GM12874 (cell line): ENCODE measurements at regions not wholly inside any gene's neighbourhood (a gene's known extent, or its start where the extent isn't known, plus 50 kb on each side); places are given as distances from the start of the nearest gene placed in this dataset.

Experiments used
- TF ChIP-seq, protein P1 (sequence below): IDR thresholded peaks from 2 replicates; pipeline ENCODE4 v1.5.1; 2011; ENCODE audit warnings: low read depth, mild to moderate bottlenecking, control low read depth, low read length, moderate library complexity; ENCODE audit not compliant: insufficient read depth

DNA sequence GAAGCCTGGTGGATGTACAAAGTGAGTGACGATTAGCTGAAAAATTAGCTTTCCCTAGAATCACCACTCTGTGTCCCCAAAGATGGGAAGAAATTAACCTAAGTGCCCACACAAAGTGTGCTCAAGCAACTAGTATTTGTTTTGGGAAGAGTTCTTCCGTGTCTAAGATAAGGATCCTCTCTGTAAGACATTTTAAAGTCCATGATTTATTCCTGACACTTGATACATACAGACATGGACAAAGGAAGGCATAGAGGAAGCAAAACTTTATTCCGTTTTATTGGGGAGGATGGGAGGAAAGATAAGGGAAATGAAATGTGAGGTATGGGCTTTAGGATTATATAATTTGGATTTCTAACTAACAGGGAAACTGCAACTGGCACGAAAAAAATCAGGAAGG is 1772.6 kb downstream of the EFNA5 start:
- TF ChIP-seq, protein P1, sequence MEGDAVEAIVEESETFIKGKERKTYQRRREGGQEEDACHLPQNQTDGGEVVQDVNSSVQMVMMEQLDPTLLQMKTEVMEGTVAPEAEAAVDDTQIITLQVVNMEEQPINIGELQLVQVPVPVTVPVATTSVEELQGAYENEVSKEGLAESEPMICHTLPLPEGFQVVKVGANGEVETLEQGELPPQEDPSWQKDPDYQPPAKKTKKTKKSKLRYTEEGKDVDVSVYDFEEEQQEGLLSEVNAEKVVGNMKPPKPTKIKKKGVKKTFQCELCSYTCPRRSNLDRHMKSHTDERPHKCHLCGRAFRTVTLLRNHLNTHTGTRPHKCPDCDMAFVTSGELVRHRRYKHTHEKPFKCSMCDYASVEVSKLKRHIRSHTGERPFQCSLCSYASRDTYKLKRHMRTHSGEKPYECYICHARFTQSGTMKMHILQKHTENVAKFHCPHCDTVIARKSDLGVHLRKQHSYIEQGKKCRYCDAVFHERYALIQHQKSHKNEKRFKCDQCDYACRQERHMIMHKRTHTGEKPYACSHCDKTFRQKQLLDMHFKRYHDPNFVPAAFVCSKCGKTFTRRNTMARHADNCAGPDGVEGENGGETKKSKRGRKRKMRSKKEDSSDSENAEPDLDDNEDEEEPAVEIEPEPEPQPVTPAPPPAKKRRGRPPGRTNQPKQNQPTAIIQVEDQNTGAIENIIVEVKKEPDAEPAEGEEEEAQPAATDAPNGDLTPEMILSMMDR: no peak

DNA sequence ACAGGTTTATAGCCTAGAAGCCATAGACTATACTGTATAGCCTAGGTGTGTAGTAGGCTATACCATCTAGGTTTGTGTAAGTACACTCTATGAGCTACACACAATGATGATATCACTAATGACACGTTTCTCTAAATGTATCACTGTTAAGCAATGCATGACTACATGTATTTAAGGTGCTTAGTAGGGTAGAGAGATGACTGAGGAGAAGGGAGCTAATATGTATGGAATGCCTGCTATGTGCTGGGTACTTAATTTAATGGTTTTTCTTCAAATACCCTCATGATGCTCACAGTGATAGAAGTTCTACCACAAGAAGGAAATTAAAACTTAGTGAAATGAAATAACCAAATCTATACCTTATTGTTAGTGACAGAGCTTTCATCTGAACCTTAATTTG is 1785.5 kb downstream of the EFNA5 start:
- TF ChIP-seq, protein P1: no peak

DNA sequence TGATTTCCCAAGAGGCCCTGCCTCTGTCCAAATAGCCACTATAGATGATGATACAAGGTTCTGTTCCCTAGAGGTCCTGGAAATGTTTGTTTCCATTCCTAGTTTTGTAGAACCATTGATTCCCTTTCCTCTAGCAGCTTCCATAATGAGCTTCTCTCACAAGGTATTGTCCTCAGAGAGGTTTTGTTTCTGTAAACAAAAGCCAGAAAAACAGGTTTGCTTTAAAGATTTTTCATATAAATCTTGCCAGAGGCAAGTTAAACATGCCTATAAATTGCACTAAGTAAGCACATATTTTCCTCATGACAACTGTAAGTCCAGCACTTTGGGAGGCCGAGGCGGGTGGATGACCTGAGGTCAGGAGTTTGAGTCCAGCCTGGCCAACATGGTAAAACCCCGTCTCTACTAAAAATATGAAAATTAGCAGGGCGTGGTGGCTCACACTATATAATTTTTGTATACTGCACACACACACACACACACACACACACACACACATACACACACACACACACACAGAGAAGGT is 1787.7 kb downstream of the EFNA5 start:
- TF ChIP-seq, protein P1: no peak

DNA sequence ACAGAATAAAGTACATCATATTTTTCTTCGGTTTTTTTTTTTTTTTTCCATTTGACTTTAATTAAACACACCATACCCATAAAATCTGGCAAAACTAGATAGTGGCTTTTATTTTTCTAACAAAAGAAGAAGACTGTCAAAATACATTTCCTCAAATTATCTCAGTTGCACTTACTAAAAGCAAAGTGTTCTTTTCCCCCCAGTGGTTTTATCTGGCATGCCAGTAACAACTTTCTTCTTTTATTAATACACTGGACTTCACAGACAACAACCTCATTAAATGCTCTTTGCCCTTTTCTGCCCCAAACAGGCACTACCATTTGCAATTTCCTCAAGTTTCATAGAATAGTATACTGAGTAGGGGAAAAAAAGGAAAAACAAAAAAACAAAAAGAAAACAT is 1792.3 kb downstream of the EFNA5 start:
- TF ChIP-seq, protein P1: no peak

DNA sequence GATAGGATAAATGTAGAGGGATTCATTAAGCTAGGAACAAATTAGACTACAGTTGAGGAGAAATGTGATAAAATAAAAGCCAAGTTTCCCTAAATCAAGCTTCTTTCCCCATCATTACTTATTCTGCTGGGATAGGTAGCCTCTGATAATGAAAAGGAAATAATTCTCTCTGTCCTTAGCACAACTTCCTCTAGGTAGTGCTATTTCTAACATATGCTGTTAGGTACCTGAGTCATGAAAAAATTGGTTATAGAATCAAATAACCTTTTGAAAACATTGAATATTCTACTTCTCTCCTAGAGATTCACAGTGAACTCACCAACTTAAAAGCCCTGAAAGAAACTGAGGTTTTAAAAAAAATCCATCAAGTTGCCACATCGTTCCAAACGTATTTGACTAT is 1793.1 kb downstream of the EFNA5 start:
- TF ChIP-seq, protein P1: no peak

DNA sequence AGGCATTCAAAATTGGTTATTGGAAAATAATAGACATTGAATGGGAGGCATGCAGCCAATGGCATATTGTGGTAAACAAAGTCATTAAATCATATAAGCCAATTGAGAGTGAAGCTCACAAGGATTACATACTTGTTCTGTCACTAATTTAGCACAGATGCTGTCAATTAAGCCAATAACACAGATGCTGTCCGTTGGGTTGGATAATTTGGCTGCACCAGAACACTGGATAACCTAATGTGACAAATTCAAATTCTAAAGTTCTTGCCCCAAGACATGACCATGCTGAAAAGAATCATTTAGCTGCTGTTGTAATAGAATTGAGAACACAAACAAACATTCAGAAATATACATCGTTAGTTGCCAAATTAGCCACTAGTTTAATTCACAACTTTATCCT is 1796.4 kb downstream of the EFNA5 start:
- TF ChIP-seq, protein P1: no peak

DNA sequence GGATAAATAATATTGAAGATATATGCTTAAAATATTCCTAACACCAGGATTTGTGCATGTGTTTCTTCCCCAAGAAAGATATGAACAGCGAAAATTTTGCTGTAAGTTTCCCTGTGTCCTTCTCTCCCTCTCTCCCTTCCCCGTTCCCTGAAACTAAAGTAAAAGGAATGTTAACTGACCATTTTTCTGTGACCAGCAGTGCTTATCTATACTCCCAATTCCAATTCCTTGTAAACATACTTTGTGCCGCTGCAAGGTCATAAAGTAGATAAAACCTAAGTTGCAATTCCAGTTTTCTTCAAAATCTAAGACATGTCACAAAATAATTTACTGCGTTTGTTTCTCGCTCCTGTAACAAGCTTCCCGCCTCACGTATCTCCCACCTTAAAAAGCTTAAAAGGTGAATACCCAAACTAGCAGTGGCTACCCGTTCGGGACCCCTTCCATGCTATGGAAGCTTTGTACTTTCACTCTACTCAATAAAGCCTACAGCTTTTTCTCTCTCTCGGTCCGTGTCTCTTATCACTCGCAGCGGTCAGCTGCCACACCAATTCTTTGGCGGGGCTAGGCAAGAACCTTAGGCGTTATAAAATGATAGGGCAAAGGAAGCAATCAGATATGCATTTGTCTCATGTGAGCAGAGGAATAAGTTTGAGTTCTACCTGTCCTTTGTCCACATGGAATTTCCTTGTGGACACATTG is 1798.0 kb downstream of the EFNA5 start:
- TF ChIP-seq, protein P1: no peak
